Liver (tissue), 8 donors: ENCODE measurements at regions not wholly inside any gene's neighbourhood (a gene's known extent, or its start where the extent isn't known, plus 50 kb on each side); places are given as distances from the start of the nearest gene placed in this dataset. TPM values are rescaled to one million over a fixed set of nuclear protein-coding genes. Genes with fewer than 3 reads are reported as not detected.

ENCODE experiments used
- DNase-seq: peaks from one replicate; pipeline ENCODE4 v3.0.0-alpha.2; 2017; ENCODE audit warnings: low spot score
- H3K27ac ChIP-seq, 2 donors: one replicate each; pipeline ENCODE4 v1.7.0; 2013; ENCODE audit warnings: inconsistent platforms in 2 of 2, low read length in 2 of 2, control low read depth in 1 of 2, low read depth in 1 of 2, mild to moderate bottlenecking in 1 of 2
- H3K27me3 ChIP-seq, 4 donors: one replicate each; pipeline versions ENCODE4 v1.6.1 to v1.7.0; 2013; ENCODE audit warnings: low read length in 3 of 4, inconsistent platforms in 1 of 4, mild to moderate bottlenecking in 1 of 4, moderate library complexity in 1 of 4; ENCODE audit not compliant: control insufficient read depth in 4 of 4, insufficient read depth in 4 of 4
- H3K36me3 ChIP-seq, 4 donors: one replicate each; pipeline versions ENCODE4 v1.6.1 to v1.7.0; 2013; ENCODE audit warnings: low read length in 3 of 4, mild to moderate bottlenecking in 3 of 4, low read depth in 1 of 4, moderate library complexity in 1 of 4; ENCODE audit not compliant: control insufficient read depth in 4 of 4, insufficient read depth in 3 of 4
- H3K4me1 ChIP-seq, 4 donors: one replicate each; pipeline versions ENCODE4 v1.6.1 to v1.7.0; 2013; ENCODE audit warnings: low read length in 3 of 4, mild to moderate bottlenecking in 3 of 4, moderate library complexity in 1 of 4; ENCODE audit not compliant: control insufficient read depth in 4 of 4, insufficient read depth in 4 of 4
- H3K4me3 ChIP-seq, 3 donors: one replicate each; pipeline versions ENCODE4 v1.6.1 to v1.7.0; 2013; ENCODE audit warnings: low read length in 3 of 3, control low read depth in 1 of 3, low read depth in 1 of 3, mild to moderate bottlenecking in 1 of 3
- H3K9ac ChIP-seq, 2 donors: one replicate each; pipeline ENCODE4 v1.7.0; 2013; ENCODE audit warnings: low read length in 2 of 2, mild to moderate bottlenecking in 2 of 2, moderate library complexity in 2 of 2, control low read depth in 1 of 2, low read depth in 1 of 2
- H3K9me3 ChIP-seq, 4 donors: one replicate each; pipeline versions ENCODE4 v1.6.1 to v1.7.0; 2013; ENCODE audit warnings: low read length in 3 of 4; ENCODE audit not compliant: control insufficient read depth in 4 of 4
- EGR1 ChIP-seq, 2 donors: IDR thresholded peaks; 2 replicates each; pipeline ENCODE4 v1.6.1; 2016 to 2018; ENCODE audit warnings: antibody characterized with exemption in 2 of 2, low read depth in 2 of 2
- FOXA1 ChIP-seq: IDR thresholded peaks from 2 replicates; pipeline ENCODE4 v1.6.1; 2016; ENCODE audit warnings: antibody characterized with exemption
- FOXA2 ChIP-seq: IDR thresholded peaks from 2 replicates; pipeline ENCODE4 v1.6.1; 2016; ENCODE audit warnings: antibody characterized with exemption
- TAF1 ChIP-seq: conservative IDR thresholded peaks from 2 replicates; pipeline ENCODE4 v1.6.1; 2016; ENCODE audit warnings: antibody characterized with exemption, mild to moderate bottlenecking
- YY1 ChIP-seq: IDR thresholded peaks from 2 replicates; pipeline ENCODE4 v1.6.1; 2016; ENCODE audit warnings: antibody characterized with exemption, mild to moderate bottlenecking
- WGBS: extraction: QIAGEN DNeasy Blood & Tissue Kit; methylation state at CpG from one replicate; pipeline ENCODE4 v1.1.7; 2013; 5-methylcytosine and 5-hydroxymethylcytosine counted together
- small RNA-seq: library from RNA; depleted of rRNA; stranded (forward); fragments of <200 nt; gene quantifications from one replicate; pipeline ENCODE3, GENCODE V24; 2014
- donor health status: healthy.
- donor health status: healthy.
- donor health status: healthy.
- donor health status: healthy.

- TF ChIP-seq FOXA2 (no peak), EGR1 (IDR thresholded peaks at IDR 0.05; ENCODE audit: low read depth in 2 of 2) (no peak), TAF1 (no peak), FOXA1 (no peak), YY1 (peak; percentile 30)
- peak; percentile 58 for DNase-seq
- H3K27me3 ChIP-seq, result no peaks in the 10 kb centered on the region
- no peaks in the 10 kb centered on the region for H3K4me1 ChIP-seq
- no peak overlapping the region for H3K4me3 ChIP-seq
- no peak overlapping the region for H3K9ac ChIP-seq
- no peaks in the 10 kb centered on the region for H3K9me3 ChIP-seq
- H3K36me3 ChIP-seq, result no peaks in the 10 kb centered on the region
- WGBS, result 32% methylated on average over 13 of the region's 13 CpGs
- no peak overlapping the region for H3K27ac ChIP-seq
Measured at GRCh38 chr5:116626272-116626723, 51.7 kb upstream of the SEMA6A start.

Small RNA genes lying in the stretch of these regions (small RNA-seq; reads per million reads assigned to genes)
- gene AC093534.1 (not detected), gene RNU7-34P (not detected)
